Erythroblast (primary cell): ENCODE measurements at regions not wholly inside any gene's neighbourhood (a gene's known extent, or its start where the extent isn't known, plus 50 kb on each side); places are given as distances from the start of the nearest gene placed in this dataset.

Experiments used
- DNase-seq, 2 experiments: peaks; one replicate each; lab custom pipeline; 2025; lab: John Stamatoyannopoulos, UW
- GATA1 ChIP-seq: IDR thresholded peaks from 2 replicates; pipeline ENCODE4 v1.6.1; 2011; ENCODE audit warnings: low read depth, mild to moderate bottlenecking, control low read depth, low read length, moderate library complexity
- POLR2A ChIP-seq: IDR thresholded peaks from 2 replicates; pipeline ENCODE4 v1.6.1; 2011; ENCODE audit warnings: mild to moderate bottlenecking, low read length

- DNase-seq = no peak
- TF ChIP-seq POLR2A (no peak), GATA1 (no peak)
Observed at GRCh38 chr10:44714451-44714850, 196.7 kb upstream of the TMEM72 start.

DNA sequence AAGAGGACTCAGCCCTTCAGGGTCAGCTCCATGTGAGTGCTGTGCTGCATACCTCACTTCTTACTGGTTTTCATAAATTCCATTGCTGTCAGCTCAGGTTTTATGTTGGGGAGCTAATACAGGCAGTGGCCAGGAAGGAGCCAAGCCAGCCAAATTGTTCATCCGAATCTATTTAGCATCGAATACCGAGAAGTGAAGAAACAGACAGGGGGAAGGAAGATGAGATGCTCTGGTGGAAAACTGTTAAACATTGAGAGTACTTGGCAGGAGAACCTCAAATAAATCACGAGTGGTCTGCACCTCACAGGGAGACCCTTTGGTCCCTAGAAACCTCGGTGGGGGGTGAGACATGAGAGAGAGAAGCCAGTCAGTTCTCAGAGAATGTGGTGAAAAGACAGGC, 196.0 kb upstream of the TMEM72 start:
- DNase-seq = no peak
- TF ChIP-seq GATA1 (no peak), POLR2A (no peak)

GRCh38 chr10:44716470-44717015, 194.6 kb upstream of the TMEM72 start:
- DNase-seq = no peak
- TF ChIP-seq POLR2A = no peak
- no peak for TF ChIP-seq GATA1

GRCh38 chr10:44723082-44723481, 188.1 kb upstream of the TMEM72 start:
- TF ChIP-seq POLR2A = no peak
- no peak for DNase-seq

DNA sequence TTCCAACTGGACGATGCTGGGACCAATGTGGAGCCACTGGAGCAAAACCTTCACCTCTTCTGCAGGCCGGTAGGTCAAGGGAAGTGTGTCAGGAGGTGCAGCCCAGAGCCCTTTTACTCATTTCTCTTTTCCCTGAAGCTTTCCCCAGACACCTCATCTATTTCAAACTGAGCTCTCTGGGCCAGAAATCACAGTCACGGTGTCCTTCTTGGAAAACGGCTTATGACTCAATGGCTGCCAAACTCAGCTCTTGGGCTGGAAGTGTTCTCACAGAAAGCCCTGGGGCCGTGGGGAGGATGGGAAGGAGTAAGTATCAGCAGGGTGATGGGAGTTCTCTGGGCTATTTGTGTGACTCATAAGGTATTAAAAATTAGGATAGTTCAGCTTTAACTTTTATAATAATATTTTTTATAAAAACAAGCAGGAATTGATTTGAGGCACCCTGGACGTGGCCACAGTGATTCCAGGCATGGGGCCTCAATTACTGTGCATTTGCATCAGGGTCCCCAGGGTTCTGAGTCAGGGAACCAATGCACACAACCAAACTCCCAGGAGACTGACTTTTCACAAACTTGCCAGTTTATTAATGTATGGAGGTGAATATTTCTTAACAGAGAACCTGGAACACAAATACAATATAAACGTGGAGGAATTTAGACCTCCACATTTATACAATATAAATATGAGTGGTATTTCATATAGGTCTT, 187.4 kb upstream of the TMEM72 start:
- TF ChIP-seq GATA1 = no peak
- no peak for TF ChIP-seq POLR2A
- no peak for DNase-seq

- no peak for TF ChIP-seq GATA1
- no peak for TF ChIP-seq POLR2A
- no peak for DNase-seq
Observed at GRCh38 chr10:44724415-44725174, 186.5 kb upstream of the TMEM72 start.

DNA sequence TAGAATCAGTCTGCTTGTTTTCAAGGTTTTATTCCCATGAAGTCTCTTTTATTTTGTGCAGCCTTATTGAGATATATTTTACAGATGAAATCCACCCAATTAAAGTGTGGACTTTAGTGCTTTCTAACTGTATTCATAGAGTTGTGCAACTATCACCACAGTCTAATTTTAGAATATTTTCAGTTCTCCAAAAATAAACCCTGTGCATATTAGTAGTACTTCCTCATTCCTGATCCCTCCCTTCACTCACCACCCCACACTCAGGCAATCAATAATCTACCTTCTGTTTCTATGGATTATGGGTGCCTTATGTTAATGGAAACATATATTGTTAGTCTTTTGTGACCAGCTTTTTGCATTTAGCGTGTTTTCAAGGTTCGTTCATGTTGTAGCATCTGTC, 185.7 kb upstream of the TMEM72 start:
- no peak for DNase-seq
- TF ChIP-seq POLR2A (no peak), GATA1 (no peak)

GRCh38 chr10:44731283-44731682, 179.9 kb upstream of the TMEM72 start:
- TF ChIP-seq POLR2A (no peak), GATA1 (no peak)
- DNase-seq = no peak

GRCh38 chr10:44733501-44734488, 177.3 kb upstream of the TMEM72 start:
- TF ChIP-seq POLR2A (no peak), GATA1 (no peak)
- DNase-seq = no peak

GRCh38 chr10:44742248-44742647, 168.9 kb upstream of the TMEM72 start:
- DNase-seq = no peak
- no peak for TF ChIP-seq POLR2A
- no peak for TF ChIP-seq GATA1

DNA sequence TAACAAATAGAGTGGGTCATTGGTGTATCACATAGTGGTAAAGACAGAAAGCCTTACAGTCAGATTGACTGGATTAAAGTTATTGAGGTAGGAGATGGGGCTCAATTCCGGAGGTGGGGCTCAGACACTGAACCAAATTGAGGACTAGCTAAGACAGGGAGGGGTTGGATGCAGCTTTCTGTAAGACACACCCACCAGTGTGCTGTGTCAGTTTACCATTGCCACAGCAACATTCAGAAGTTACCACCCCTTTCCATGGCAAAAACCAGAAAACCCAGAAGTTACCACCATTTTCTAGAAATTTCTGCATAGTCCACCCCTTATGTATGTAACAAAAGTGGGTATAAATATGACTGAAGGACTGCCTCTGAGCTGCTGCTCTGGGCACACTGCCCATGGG, 167.6 kb upstream of the TMEM72 start:
- DNase-seq = no peak
- TF ChIP-seq POLR2A (no peak), GATA1 (no peak)

- TF ChIP-seq GATA1 (no peak), POLR2A (no peak)
- DNase-seq = no peak
Observed at GRCh38 chr10:44745920-44746319, 165.2 kb upstream of the TMEM72 start.

DNA sequence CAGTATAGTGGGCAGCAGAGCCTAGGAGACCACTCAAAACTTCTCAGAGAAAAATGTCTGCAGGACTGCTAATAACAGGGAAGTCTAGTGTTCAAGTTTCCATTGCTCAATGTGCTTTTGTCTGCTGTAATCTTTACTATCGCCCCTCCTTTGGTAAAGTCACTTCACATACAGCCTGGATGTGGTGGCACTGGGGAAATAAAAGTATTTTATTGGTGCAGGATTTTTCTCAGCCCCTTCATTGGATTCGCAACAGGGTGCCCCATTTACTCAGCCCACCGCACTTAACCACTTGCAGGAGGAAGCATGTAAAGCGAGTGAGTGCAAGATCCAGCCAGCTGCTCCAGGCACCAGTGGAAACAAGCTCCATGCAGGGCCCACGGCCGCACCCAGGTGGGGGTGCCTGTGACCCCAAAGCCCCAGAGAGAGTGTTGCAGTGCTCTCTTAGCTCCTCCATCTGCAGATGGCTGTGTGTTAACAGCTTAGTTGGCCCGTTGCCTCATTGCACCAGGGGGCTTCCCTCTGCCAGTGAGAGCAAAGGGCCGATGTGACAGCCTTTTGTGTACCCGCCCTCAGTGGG, 163.5 kb upstream of the TMEM72 start:
- no peak for DNase-seq
- no peak for TF ChIP-seq GATA1
- no peak for TF ChIP-seq POLR2A
